GM13976 (cell line): ENCODE measurements at regions not wholly inside any gene's neighbourhood (a gene's known extent, or its start where the extent isn't known, plus 50 kb on each side); places are given as distances from the start of the nearest gene placed in this dataset.

Experiments used
- DNase-seq: peaks from one replicate; pipeline ENCODE4 v3.0.0; 2012; ENCODE audit warnings: low spot score
- CTCF ChIP-seq: IDR thresholded peaks from 2 replicates; pipeline ENCODE4 v1.5.1; 2012; ENCODE audit warnings: borderline replicate concordance, mild to moderate bottlenecking; ENCODE audit not compliant: insufficient read depth; ENCODE audit errors: extremely low read depth, missing control alignments, control extremely low read depth
- in situ Hi-C: fragments of 300-500 bp; cut with MboI; formaldehyde crosslinking; loops from one replicate; pipeline ENCODE4 v1.12.0; 2022; ENCODE audit warnings: low sequenced_read_pairs, mixed read lengths, inconsistent platforms; ENCODE audit not compliant: unreplicated experiment

GRCh38 chr2:104702031-104702850 lies 151.7 kb upstream of the POU3F3 start:
- TF ChIP-seq CTCF: no peak
- no peak for DNase-seq
- in situ Hi-C loops: no loop called here

DNA sequence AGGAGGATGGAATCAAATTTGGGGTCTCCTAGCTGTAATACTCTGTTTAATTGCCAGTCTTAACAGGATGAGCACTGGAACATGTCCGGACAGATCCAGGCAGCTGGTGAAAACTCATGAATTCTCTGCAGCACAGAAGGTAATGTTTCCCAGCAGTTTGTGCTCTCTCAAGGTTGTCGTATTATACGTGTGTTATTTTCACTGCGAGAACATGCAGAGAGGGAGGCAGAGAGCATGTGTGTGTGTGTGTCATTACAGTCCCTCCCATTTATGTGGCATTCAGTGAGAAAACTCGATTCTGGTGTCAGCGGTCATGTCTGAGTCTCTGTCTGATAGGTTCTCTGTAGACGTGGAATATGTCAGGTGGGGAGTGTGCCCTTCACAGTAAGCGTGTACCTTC lies 150.2 kb upstream of the POU3F3 start:
- no peak for DNase-seq
- TF ChIP-seq CTCF: no peak
- in situ Hi-C loops: no loop called here

- in situ Hi-C loops: no loop called here
- TF ChIP-seq CTCF: no peak
- no peak for DNase-seq
Observed at GRCh38 chr2:104704496-104705245, 149.2 kb upstream of the POU3F3 start.

GRCh38 chr2:104707056-104707455 lies 146.9 kb upstream of the POU3F3 start:
- no peak for DNase-seq
- in situ Hi-C loops: no loop called here
- no peak for TF ChIP-seq CTCF

DNA sequence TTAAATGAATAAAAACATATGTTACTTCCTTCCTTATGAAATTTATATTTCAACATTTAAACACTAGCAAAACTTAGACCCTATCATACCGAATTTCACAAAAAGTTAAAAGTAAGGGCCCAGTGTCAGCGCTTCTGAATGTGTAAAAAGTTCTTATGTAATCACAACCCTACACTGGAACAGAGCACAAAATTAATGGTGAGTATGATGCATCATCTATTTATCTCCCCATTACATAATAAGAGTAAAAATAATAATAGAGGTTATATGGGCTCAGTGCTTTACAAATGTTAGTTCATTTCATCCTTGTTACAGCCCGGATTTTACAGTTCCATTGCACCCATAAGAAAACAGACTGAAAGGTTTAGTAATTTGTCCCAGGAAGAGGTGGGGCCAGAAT lies 144.9 kb upstream of the POU3F3 start:
- in situ Hi-C loops: no loop called here
- no peak for TF ChIP-seq CTCF
- no peak for DNase-seq

- DNase-seq: no peak
- in situ Hi-C loops: no loop called here
- TF ChIP-seq CTCF: no peak
Observed at GRCh38 chr2:104716061-104716460, 137.9 kb upstream of the POU3F3 start.
